DMS53 (cell line): ENCODE measurements at regions not wholly inside any gene's neighbourhood (a gene's known extent, or its start where the extent isn't known, plus 50 kb on each side); places are given as distances from the start of the nearest gene placed in this dataset.
"Not testable (repeated sequence)": the region's sequence is repeated elsewhere in the genome, so short reads cannot be mapped to it uniquely, and the experiment has no call there.

Experiments used
- DNase-seq: peaks from one replicate; lab custom pipeline; 2025; lab: John Stamatoyannopoulos, UW

GRCh38 chr1:234821840-234822239, 211.9 kb upstream of the IRF2BP2 start:
- no peak for DNase-seq

GRCh38 chr1:234820597-234820996, 210.6 kb upstream of the IRF2BP2 start:
- DNase-seq: no peak

- DNase-seq: not testable (repeated sequence)
These were observed 209.9 kb upstream of the IRF2BP2 start for GRCh38 chr1:234819845-234820244.

GRCh38 chr1:234818040-234818387, 208.0 kb upstream of the IRF2BP2 start:
- not testable (repeated sequence) for DNase-seq

- DNase-seq: peak; percentile 95
These were observed 207.5 kb upstream of the IRF2BP2 start for GRCh38 chr1:234817313-234818039.

- DNase-seq: not testable (repeated sequence)
These were observed 206.9 kb upstream of the IRF2BP2 start for GRCh38 chr1:234816864-234817263.

GRCh38 chr1:234816186-234816851, 206.3 kb upstream of the IRF2BP2 start:
- DNase-seq: peak; percentile 40

GRCh38 chr1:234815295-234815815, 205.4 kb upstream of the IRF2BP2 start:
- DNase-seq: peak; percentile 53

GRCh38 chr1:234814235-234814634, 204.3 kb upstream of the IRF2BP2 start:
- DNase-seq: not testable (repeated sequence)

- peak; percentile 70 for DNase-seq
These were observed 201.8 kb upstream of the IRF2BP2 start for GRCh38 chr1:234811824-234812223.

GRCh38 chr1:234810726-234811125, 200.7 kb upstream of the IRF2BP2 start:
- DNase-seq: not testable (repeated sequence)

- not testable (repeated sequence) for DNase-seq
These were observed 199.9 kb upstream of the IRF2BP2 start for GRCh38 chr1:234809854-234810245.

GRCh38 chr1:234808943-234809853, 199.2 kb upstream of the IRF2BP2 start:
- not testable (repeated sequence) for DNase-seq

- not testable (repeated sequence) for DNase-seq
These were observed 198.5 kb upstream of the IRF2BP2 start for GRCh38 chr1:234808459-234808858.

GRCh38 chr1:234807705-234808104, 197.7 kb upstream of the IRF2BP2 start:
- not testable (repeated sequence) for DNase-seq

- not testable (repeated sequence) for DNase-seq
These were observed 192.6 kb upstream of the IRF2BP2 start for GRCh38 chr1:234802586-234802985.

GRCh38 chr1:234801636-234802035, 191.7 kb upstream of the IRF2BP2 start:
- DNase-seq: not testable (repeated sequence)

- DNase-seq: not testable (repeated sequence)
These were observed 191.2 kb upstream of the IRF2BP2 start for GRCh38 chr1:234801147-234801546.

- not testable (repeated sequence) for DNase-seq
These were observed 190.6 kb upstream of the IRF2BP2 start for GRCh38 chr1:234800563-234800962.

- peak; percentile 17 for DNase-seq
These were observed 189.2 kb upstream of the IRF2BP2 start for GRCh38 chr1:234799021-234799689.

- not testable (repeated sequence) for DNase-seq
These were observed 187.2 kb upstream of the IRF2BP2 start for GRCh38 chr1:234797216-234797615.

GRCh38 chr1:234796438-234796792, 186.4 kb upstream of the IRF2BP2 start:
- DNase-seq: not testable (repeated sequence)
